ENCODE measurements at regions not wholly inside any gene's neighbourhood (a gene's known extent, or its start where the extent isn't known, plus 50 kb on each side); places are given as distances from the start of the nearest gene placed in this dataset.

DNA sequence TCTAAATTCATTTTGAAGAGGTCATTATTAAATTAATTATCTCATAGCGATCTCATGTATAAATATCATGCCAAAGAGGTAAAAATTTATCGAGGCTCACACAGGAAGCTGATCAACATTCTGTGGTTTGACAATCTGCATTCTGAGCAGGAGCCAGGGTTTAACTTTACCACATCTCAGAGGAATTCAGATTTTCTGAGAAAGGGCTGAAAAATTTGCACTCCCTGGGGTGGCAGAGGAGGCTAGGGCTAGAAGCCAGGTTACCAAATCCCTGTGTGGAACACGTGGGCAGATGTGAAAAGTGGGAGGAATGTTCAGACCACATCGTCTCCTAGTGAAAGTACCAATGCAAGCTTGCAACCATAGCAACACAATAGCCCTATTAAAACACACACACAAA is 63.5 kb upstream of the CTLA4 start:
- Histone ChIP-seq H3K79me2 (ENCODE audit: control insufficient read depth, insufficient read depth, low read length, unreplicated experiment) (no peaks in the 10 kb centered on the region), H3K27ac (ENCODE audit: low read depth, low read length) (peak overlapping the region; percentile 99), H3K4me3 (ENCODE audit: low read depth, low read length) (peak overlapping the region; percentile 34), H2AFZ (ENCODE audit: low read length, unreplicated experiment) (no peak overlapping the region), H3K27me3 (ENCODE audit: insufficient read depth, low read length) (no peaks in the 10 kb centered on the region), H3K4me1 (ENCODE audit: control insufficient read depth, insufficient read depth, low read length, unreplicated experiment) (peaks cover 58% of the 10 kb centered on the region), H3K36me3 (ENCODE audit: insufficient read depth, low read length) (peaks cover 4% of the 10 kb centered on the region; the same call in 1 of the 2 replicates)

DNA sequence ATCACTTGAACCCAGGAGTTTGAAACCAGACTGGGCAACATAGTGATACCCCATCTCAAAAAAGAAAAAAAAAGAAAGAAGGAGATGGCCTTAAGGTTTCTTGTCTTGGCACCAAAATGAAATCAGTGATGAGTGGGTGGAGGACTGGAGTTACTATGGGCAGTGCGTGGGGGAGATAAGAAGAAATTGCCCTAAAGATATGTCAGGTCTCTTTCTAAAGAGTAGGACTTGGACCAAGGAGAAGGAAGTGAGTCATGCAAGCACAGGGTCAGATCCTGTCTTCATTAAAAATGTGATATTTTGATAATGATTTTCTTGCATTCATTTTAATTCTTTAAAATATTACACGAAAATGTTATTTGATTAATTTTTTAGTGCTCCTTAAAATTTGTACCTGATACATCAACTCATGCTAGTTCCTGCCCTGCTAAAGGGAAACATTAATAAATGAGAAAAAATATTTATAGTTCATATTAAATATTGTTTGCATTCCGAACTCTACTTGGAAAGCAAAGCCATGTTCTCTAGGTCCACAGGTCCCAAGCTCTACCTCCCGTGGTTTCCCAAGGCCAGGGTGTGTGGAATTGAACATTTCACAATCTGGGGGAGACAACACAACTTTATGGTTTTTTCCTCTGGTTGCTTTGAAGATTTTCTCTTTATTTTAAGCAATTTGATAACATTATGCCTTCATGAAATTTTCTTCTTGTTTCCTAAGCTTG is 62.6 kb upstream of the CTLA4 start:
- Histone ChIP-seq H3K4me1 (ENCODE audit: control insufficient read depth, insufficient read depth, low read length, unreplicated experiment) (peaks cover 66% of the 10 kb centered on the region), H2AFZ (ENCODE audit: low read length, unreplicated experiment) (no peak overlapping the region), H3K79me2 (ENCODE audit: control insufficient read depth, insufficient read depth, low read length, unreplicated experiment) (no peaks in the 10 kb centered on the region), H3K27me3 (ENCODE audit: insufficient read depth, low read length) (no peaks in the 10 kb centered on the region), H3K36me3 (ENCODE audit: insufficient read depth, low read length) (peaks cover 4% of the 10 kb centered on the region; the same call in 1 of the 2 replicates), H3K4me3 (ENCODE audit: low read depth, low read length) (peak overlapping the region; percentile 34), H3K27ac (ENCODE audit: low read depth, low read length) (peak overlapping the region; percentile 99)

DNA sequence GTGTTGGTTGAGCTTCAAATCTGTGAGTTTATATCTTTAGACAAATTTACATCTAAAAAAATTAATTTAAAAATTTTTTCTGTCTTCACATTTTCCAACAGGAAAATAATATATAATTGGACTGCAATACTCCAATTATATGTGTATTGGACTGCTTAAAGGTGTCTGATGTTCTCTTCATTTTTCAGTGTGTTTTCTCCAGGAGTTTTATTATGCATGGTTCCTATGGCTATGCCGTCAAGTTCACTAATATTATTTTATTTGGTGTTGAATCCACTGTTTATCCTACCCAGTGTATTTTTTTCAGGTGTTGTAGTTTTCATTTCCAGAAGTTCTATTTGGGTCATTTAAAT is 62.1 kb upstream of the CTLA4 start:
- H3K27ac ChIP-seq (ENCODE audit: low read depth, low read length), result peak overlapping the region; percentile 99

DNA sequence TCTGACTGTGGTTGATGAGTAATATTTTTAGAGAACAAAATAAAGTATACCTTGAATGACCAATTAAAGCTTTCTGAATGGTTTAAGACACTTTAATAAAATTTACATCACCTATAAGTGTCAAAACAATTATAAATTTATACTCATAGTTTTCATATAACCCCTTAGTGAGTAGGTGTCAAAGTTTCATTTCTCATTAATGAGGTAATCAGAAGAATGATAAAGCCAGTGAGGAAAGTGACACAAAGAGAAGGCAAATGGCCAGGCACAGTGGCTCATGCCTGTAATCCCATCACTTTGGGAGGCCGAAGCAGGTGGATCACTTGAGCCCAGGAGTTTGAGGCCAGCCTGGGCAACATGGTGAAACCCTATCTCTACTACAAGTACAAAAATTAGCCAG is 60.8 kb upstream of the CTLA4 start:
- peak overlapping the region; percentile 99 for H3K27ac ChIP-seq (ENCODE audit: low read depth, low read length)
- H3K4me1 ChIP-seq (ENCODE audit: control insufficient read depth, insufficient read depth, low read length, unreplicated experiment), result peaks cover 77% of the 10 kb centered on the region

More for the DNA sequence above, 62.1 kb upstream of the CTLA4 start:
- H2AFZ ChIP-seq (ENCODE audit: low read length, unreplicated experiment), result no peak overlapping the region
- H3K4me1 ChIP-seq (ENCODE audit: control insufficient read depth, insufficient read depth, low read length, unreplicated experiment), result peaks cover 71% of the 10 kb centered on the region
- H3K79me2 ChIP-seq (ENCODE audit: control insufficient read depth, insufficient read depth, low read length, unreplicated experiment), result no peaks in the 10 kb centered on the region
- no peaks in the 10 kb centered on the region for H3K27me3 ChIP-seq (ENCODE audit: insufficient read depth, low read length)
- H3K4me3 ChIP-seq (ENCODE audit: low read depth, low read length), result no peak overlapping the region
- H3K36me3 ChIP-seq (ENCODE audit: insufficient read depth, low read length), result peaks cover 4% of the 10 kb centered on the region; the same call in 1 of the 2 replicates

DNA sequence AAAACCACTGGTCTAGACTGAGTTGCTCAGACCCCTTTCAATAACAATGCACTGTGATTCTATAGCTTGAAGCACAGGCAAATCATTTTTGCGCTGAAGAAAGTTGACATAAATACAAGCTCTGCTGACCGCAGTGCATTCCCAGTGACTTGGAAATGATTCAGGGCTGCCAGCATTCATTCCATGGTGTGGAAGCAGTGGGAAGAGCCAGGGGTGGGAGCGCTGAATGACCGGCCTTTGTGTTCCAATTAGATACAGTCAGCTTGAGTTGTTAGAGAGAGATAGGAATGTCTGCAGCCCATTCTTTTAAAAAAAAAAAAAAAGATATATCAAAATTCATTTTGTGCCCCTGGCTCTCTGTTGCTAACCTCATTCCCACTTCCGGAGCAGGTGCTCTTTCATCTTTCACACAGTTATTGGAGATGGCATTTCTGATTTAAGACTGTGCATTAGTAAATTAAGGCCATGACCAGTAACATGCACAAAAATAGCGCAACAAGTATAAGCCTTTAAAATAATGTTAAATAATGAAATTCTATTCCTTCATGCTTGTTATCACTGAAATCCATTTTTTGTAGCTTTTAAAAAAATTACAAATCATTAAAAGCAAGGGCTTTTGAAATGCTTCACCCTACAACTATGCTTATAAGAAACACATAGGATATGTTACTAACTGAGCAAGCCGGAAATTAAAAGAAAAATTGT is 59.4 kb upstream of the CTLA4 start:
- H3K27me3 ChIP-seq (ENCODE audit: insufficient read depth, low read length), result no peaks in the 10 kb centered on the region
- H2AFZ ChIP-seq (ENCODE audit: low read length, unreplicated experiment), result no peak overlapping the region
- no peak overlapping the region for H3K4me3 ChIP-seq (ENCODE audit: low read depth, low read length)
- H3K27ac ChIP-seq (ENCODE audit: low read depth, low read length), result peak overlapping the region; percentile 99
- no peaks in the 10 kb centered on the region for H3K79me2 ChIP-seq (ENCODE audit: control insufficient read depth, insufficient read depth, low read length, unreplicated experiment)
- peaks cover 4% of the 10 kb centered on the region; the same call in 1 of the 2 replicates for H3K36me3 ChIP-seq (ENCODE audit: insufficient read depth, low read length)
- peaks cover 72% of the 10 kb centered on the region for H3K4me1 ChIP-seq (ENCODE audit: control insufficient read depth, insufficient read depth, low read length, unreplicated experiment)

More for the DNA sequence above, 60.8 kb upstream of the CTLA4 start:
- Histone ChIP-seq H3K36me3 (ENCODE audit: insufficient read depth, low read length) (peaks cover 4% of the 10 kb centered on the region; the same call in 1 of the 2 replicates), H2AFZ (ENCODE audit: low read length, unreplicated experiment) (no peak overlapping the region), H3K79me2 (ENCODE audit: control insufficient read depth, insufficient read depth, low read length, unreplicated experiment) (no peaks in the 10 kb centered on the region), H3K4me3 (ENCODE audit: low read depth, low read length) (no peak overlapping the region), H3K27me3 (ENCODE audit: insufficient read depth, low read length) (no peaks in the 10 kb centered on the region)

DNA sequence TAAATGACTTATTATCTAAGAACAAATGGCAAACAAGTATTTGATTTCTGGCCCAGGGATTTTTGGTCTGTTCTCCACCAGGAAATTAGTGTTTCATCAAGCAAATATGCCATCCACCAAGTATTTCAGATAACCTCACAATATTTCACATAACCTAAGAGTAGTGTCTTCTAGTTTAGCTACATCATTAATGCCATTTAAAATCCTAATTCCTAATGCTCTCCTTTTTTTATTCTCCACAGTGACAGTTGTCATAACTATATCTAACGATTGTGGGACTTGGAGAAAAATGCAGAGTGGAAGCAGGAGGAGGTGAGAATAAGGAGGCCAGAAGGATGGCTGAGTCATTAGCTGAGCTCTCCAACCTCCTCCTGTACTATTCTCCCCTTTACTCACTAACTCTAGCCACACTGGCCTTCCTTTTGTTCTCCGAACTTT is 58.5 kb upstream of the CTLA4 start:
- Histone ChIP-seq H2AFZ (ENCODE audit: low read length, unreplicated experiment) (peak overlapping the region; percentile 56), H3K4me3 (ENCODE audit: low read depth, low read length) (peak overlapping the region; percentile 28; the same call in 1 of the 2 replicates), H3K36me3 (ENCODE audit: insufficient read depth, low read length) (peaks cover 4% of the 10 kb centered on the region; the same call in 1 of the 2 replicates), H3K27me3 (ENCODE audit: insufficient read depth, low read length) (no peaks in the 10 kb centered on the region), H3K4me1 (ENCODE audit: control insufficient read depth, insufficient read depth, low read length, unreplicated experiment) (peaks cover 64% of the 10 kb centered on the region), H3K79me2 (ENCODE audit: control insufficient read depth, insufficient read depth, low read length, unreplicated experiment) (no peaks in the 10 kb centered on the region), H3K27ac (ENCODE audit: low read depth, low read length) (peak overlapping the region; percentile 99)

DNA sequence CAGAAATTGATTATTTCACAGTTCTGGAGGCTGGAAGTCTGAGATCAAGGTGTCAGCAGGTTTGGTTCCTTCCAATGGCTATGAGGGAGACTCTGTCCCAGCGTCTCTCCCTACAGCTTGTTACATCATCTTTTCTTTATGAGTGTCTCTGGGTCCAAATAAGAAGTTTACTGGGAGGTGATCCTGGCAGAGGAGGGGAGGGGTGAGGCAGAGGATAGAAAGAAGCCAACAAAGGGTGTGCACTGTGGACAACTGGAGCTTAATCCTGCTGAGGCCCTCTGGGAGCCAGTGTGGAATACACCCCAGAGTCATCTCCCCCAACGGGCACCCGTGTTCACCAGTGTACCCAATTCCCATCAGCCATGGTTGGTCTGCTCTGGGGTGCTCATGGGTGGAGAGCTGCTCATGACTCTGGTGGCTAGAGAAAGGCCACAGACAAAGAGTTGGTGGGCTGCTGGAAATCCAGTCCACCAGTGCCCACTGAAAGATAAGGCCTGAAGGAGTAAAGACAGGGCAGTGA is 57.5 kb upstream of the CTLA4 start:
- no peaks in the 10 kb centered on the region for H3K79me2 ChIP-seq (ENCODE audit: control insufficient read depth, insufficient read depth, low read length, unreplicated experiment)
- H3K27me3 ChIP-seq (ENCODE audit: insufficient read depth, low read length), result no peaks in the 10 kb centered on the region
- H2AFZ ChIP-seq (ENCODE audit: low read length, unreplicated experiment), result no peak overlapping the region
- H3K4me3 ChIP-seq (ENCODE audit: low read depth, low read length), result no peak overlapping the region
- peaks cover 4% of the 10 kb centered on the region; the same call in 1 of the 2 replicates for H3K36me3 ChIP-seq (ENCODE audit: insufficient read depth, low read length)
- H3K4me1 ChIP-seq (ENCODE audit: control insufficient read depth, insufficient read depth, low read length, unreplicated experiment), result peaks cover 57% of the 10 kb centered on the region
- H3K27ac ChIP-seq (ENCODE audit: low read depth, low read length), result peak overlapping the region; percentile 99

DNA sequence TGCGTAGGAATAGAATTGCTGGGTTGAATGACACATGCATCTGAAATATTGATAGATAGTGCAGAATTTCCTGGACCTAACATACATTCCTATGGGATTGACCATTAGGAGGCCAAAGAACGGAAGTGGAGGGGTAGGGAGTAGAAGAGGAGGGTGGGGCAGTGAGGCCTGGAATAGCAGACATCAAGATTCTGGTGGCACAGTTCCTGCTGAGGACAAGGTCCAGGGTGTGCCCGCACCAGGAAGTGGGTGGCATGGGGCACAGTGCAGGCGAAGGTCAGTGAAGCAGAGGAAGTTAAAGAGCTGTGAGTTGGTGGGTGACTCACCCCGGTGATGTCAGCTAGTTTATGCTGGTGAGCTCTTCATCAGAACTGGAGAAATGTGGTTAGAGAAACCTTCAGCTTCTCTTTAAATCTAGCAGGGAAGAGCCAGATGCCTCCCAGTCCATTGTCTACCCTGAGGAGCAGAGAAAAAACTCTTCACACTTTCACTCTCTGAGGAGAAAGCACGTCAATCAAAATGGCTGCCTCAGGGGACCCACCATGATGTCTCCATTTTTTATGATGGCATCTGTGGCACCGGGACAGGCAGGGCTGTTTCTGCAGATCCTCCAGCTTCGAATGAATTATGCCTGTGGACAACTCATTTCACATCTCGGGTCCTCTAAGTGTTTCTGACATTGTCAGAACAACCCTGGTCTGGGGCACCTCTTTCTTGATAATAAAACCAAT is 55.9 kb upstream of the CTLA4 start:
- peak overlapping the region; percentile 99 for H3K27ac ChIP-seq (ENCODE audit: low read depth, low read length)
- H3K36me3 ChIP-seq (ENCODE audit: insufficient read depth, low read length), result no peaks in the 10 kb centered on the region
- H3K4me3 ChIP-seq (ENCODE audit: low read depth, low read length), result no peak overlapping the region
- no peaks in the 10 kb centered on the region for H3K79me2 ChIP-seq (ENCODE audit: control insufficient read depth, insufficient read depth, low read length, unreplicated experiment)
- H3K4me1 ChIP-seq (ENCODE audit: control insufficient read depth, insufficient read depth, low read length, unreplicated experiment), result peaks cover 53% of the 10 kb centered on the region
- no peaks in the 10 kb centered on the region for H3K27me3 ChIP-seq (ENCODE audit: insufficient read depth, low read length)
- H2AFZ ChIP-seq (ENCODE audit: low read length, unreplicated experiment), result no peak overlapping the region

DNA sequence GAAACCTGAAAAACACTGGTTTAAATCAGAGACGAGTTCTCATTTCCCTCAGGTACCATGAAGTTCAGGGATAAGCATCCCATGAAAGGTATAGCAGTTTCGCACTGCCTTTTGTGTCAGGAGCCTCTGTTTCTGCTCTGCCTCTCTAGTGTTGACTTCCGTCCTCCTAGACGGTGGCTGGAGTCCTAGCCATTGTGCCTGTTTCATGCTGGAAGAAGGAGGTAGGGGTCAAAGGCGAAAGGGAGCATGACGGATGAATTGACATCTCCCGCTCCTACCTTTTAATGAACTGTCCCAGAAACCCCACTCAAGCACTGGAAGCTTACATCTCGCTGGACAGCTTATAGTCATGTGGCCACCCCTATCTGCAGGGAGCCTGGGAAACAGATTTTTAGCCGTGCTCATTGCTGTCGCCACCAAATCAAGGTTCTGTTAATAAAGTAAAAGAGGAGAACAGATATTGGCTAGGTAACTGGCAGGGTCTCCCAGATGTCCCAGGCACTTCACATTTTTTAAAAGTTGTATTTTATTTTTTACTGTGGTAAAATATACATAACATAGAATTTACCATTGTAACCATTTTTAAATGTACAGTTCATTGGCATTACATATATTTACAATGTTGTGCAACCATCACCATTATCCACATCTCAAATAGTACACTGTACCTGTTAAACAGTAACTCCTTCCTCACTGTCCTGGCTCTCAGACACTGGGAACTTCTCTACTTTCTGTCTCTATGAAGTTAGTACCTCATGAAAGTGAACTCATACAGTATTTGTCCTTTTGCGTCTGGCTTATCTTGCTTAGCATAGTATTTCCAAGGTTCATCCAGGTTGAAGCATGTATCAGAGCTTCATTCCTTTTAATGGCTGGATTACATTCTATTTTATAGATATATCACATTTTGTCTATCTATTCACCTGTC is 55.0 kb upstream of the CTLA4 start:
- Histone ChIP-seq H3K79me2 (ENCODE audit: control insufficient read depth, insufficient read depth, low read length, unreplicated experiment) (no peaks in the 10 kb centered on the region), H3K27me3 (ENCODE audit: insufficient read depth, low read length) (no peaks in the 10 kb centered on the region), H3K4me1 (ENCODE audit: control insufficient read depth, insufficient read depth, low read length, unreplicated experiment) (peaks cover 50% of the 10 kb centered on the region), H3K27ac (ENCODE audit: low read depth, low read length) (peak overlapping the region; percentile 99), H3K4me3 (ENCODE audit: low read depth, low read length) (no peak overlapping the region), H3K36me3 (ENCODE audit: insufficient read depth, low read length) (no peaks in the 10 kb centered on the region), H2AFZ (ENCODE audit: low read length, unreplicated experiment) (no peak overlapping the region)

All from ACC112 (cell line).